ENCODE measurements at regions not wholly inside any gene's neighbourhood (a gene's known extent, or its start where the extent isn't known, plus 50 kb on each side); places are given as distances from the start of the nearest gene placed in this dataset.

GRCh38 chr9:93893899-93894690 is 61.1 kb downstream of the BARX1 start:
- Histone ChIP-seq H2AFZ (ENCODE audit: low read depth, low read length) (no peak overlapping the region), H3K4me3 (ENCODE audit: low read length) (no peak overlapping the region), H3K79me2 (ENCODE audit: low read length) (no peaks in the 10 kb centered on the region), H3K9me3 (ENCODE audit: insufficient read depth, low read length) (no peaks in the 10 kb centered on the region), H3K27me3 (ENCODE audit: low read depth, low read length) (no peaks in the 10 kb centered on the region), H3K4me2 (ENCODE audit: low read length) (no peak overlapping the region), H3K4me1 (ENCODE audit: low read length) (no peaks in the 10 kb centered on the region), H3K9ac (ENCODE audit: low read length) (no peak overlapping the region), H4K20me1 (ENCODE audit: insufficient read depth, low read length) (no peaks in the 10 kb centered on the region), H3K27ac (ENCODE audit: low read length) (no peak overlapping the region), H3K36me3 (replicated peaks; ENCODE audit: low read depth, low read length) (no peaks in the 10 kb centered on the region)
- TF ChIP-seq EZH2phosphoT487 (IDR thresholded peaks at IDR 0.05; ENCODE audit: low read depth) (no peak), CTCF (IDR thresholded peaks at IDR 0.05; ENCODE audit: low read depth, low read length) (no peak)

- Histone ChIP-seq H3K4me3 (ENCODE audit: low read length) (no peak overlapping the region), H3K4me1 (ENCODE audit: low read length) (no peaks in the 10 kb centered on the region), H2AFZ (ENCODE audit: low read depth, low read length) (no peak overlapping the region), H3K36me3 (replicated peaks; ENCODE audit: low read depth, low read length) (no peaks in the 10 kb centered on the region), H4K20me1 (ENCODE audit: insufficient read depth, low read length) (no peaks in the 10 kb centered on the region), H3K27ac (ENCODE audit: low read length) (no peak overlapping the region), H3K9ac (ENCODE audit: low read length) (no peak overlapping the region), H3K4me2 (ENCODE audit: low read length) (no peak overlapping the region), H3K79me2 (ENCODE audit: low read length) (no peaks in the 10 kb centered on the region), H3K27me3 (ENCODE audit: low read depth, low read length) (no peaks in the 10 kb centered on the region), H3K9me3 (ENCODE audit: insufficient read depth, low read length) (no peaks in the 10 kb centered on the region)
- TF ChIP-seq CTCF (IDR thresholded peaks at IDR 0.05; ENCODE audit: low read depth, low read length) (no peak), EZH2phosphoT487 (IDR thresholded peaks at IDR 0.05; ENCODE audit: low read depth) (no peak)
These were observed 62.0 kb downstream of the BARX1 start for GRCh38 chr9:93893194-93893593.

GRCh38 chr9:93892748-93893147 is 62.4 kb downstream of the BARX1 start:
- Histone ChIP-seq H2AFZ (ENCODE audit: low read depth, low read length) (no peak overlapping the region), H3K79me2 (ENCODE audit: low read length) (no peaks in the 10 kb centered on the region), H4K20me1 (ENCODE audit: insufficient read depth, low read length) (no peaks in the 10 kb centered on the region), H3K4me3 (ENCODE audit: low read length) (no peak overlapping the region), H3K4me2 (ENCODE audit: low read length) (no peak overlapping the region), H3K27me3 (ENCODE audit: low read depth, low read length) (no peaks in the 10 kb centered on the region), H3K9ac (ENCODE audit: low read length) (no peak overlapping the region), H3K4me1 (ENCODE audit: low read length) (no peaks in the 10 kb centered on the region), H3K27ac (ENCODE audit: low read length) (no peak overlapping the region), H3K36me3 (replicated peaks; ENCODE audit: low read depth, low read length) (no peaks in the 10 kb centered on the region), H3K9me3 (ENCODE audit: insufficient read depth, low read length) (no peaks in the 10 kb centered on the region)
- no peak for TF ChIP-seq EZH2phosphoT487 (IDR thresholded peaks at IDR 0.05; ENCODE audit: low read depth)
- TF ChIP-seq CTCF (IDR thresholded peaks at IDR 0.05; ENCODE audit: low read depth, low read length), result no peak

GRCh38 chr9:93891549-93892310 is 63.4 kb downstream of the BARX1 start:
- TF ChIP-seq CTCF (IDR thresholded peaks at IDR 0.05; ENCODE audit: low read depth, low read length), result no peak
- TF ChIP-seq EZH2phosphoT487 (IDR thresholded peaks at IDR 0.05; ENCODE audit: low read depth), result no peak
- no peaks in the 10 kb centered on the region for H3K79me2 ChIP-seq (ENCODE audit: low read length)
- H3K9me3 ChIP-seq (ENCODE audit: insufficient read depth, low read length), result no peaks in the 10 kb centered on the region
- no peak overlapping the region for H3K4me3 ChIP-seq (ENCODE audit: low read length)
- no peaks in the 10 kb centered on the region for H3K36me3 ChIP-seq (replicated peaks; ENCODE audit: low read depth, low read length)
- no peaks in the 10 kb centered on the region for H4K20me1 ChIP-seq (ENCODE audit: insufficient read depth, low read length)
- no peak overlapping the region for H3K4me2 ChIP-seq (ENCODE audit: low read length)
- no peak overlapping the region for H3K9ac ChIP-seq (ENCODE audit: low read length)
- H2AFZ ChIP-seq (ENCODE audit: low read depth, low read length), result no peak overlapping the region
- no peak overlapping the region for H3K27ac ChIP-seq (ENCODE audit: low read length)
- no peaks in the 10 kb centered on the region for H3K27me3 ChIP-seq (ENCODE audit: low read depth, low read length)
- no peaks in the 10 kb centered on the region for H3K4me1 ChIP-seq (ENCODE audit: low read length)
